ENCODE measurements at regions not wholly inside any gene's neighbourhood (a gene's known extent, or its start where the extent isn't known, plus 50 kb on each side); places are given as distances from the start of the nearest gene placed in this dataset.

DNA sequence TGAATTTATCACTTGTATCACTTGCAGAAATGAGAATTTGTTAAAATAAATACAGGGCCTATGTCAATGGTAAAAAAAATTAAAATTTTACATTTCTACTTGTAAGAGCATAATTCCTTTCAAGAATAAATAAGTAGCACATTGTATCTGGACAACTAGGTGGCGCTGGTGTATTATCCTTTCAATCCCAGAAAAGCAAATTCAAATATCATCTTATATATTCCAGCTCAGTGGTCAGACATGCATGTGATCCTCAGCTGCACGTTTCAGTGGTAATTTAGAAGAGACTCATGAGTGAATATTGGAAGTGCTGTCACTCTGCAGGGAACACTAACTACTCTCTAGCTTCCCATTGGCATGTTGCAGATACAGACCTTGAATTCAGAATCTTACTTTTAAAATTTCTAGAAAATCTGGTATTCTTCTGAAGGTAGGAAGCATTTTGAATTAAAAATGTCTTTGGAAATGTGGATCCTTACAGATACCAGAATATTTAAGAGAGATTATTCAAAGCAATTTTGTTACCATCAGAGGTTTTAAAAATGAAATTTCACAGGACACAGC is 1414.7 kb upstream of the TENM3 start:
- Histone ChIP-seq H3K14ac (ENCODE audit: low read length) (no peak overlapping the region), H4K91ac (ENCODE audit: low read depth, low read length) (no peak overlapping the region), H4K12ac (ENCODE audit: low read depth, low read length) (no peak overlapping the region), H3K23ac (ENCODE audit: low read length) (no peak overlapping the region), H4K8ac (ENCODE audit: low read depth, low read length) (no peak overlapping the region), H3K9ac (ENCODE audit: low read length) (no peak overlapping the region), H3K79me1 (ENCODE audit: low read length) (peaks cover 2% of the 10 kb centered on the region), H3K4me3 (ENCODE audit: low read depth, low read length) (no peak overlapping the region), H3K36me3 (ENCODE audit: control insufficient read depth in 1 of 2, insufficient read depth in 2 of 2, low read length in 2 of 2) (no peaks in the 10 kb centered on the region), H3K18ac (ENCODE audit: low read length) (no peak overlapping the region), H2AK5ac (ENCODE audit: low read length) (no peak overlapping the region), H3K4me1 (ENCODE audit: control insufficient read depth in 1 of 2, insufficient read depth in 2 of 2, low read length in 2 of 2) (peaks cover 0 to 2% of the 10 kb centered on the region in 2 experiments), H3K9me3 (ENCODE audit: insufficient read depth, low read depth, low read length) (no peaks in the 10 kb centered on the region), H2BK120ac (ENCODE audit: insufficient read depth, low read length, poor library complexity) (no peak overlapping the region), H2BK5ac (ENCODE audit: low read depth, low read length, poor library complexity) (no peak overlapping the region), H3K79me2 (ENCODE audit: control insufficient read depth, insufficient read depth, low read length, poor library complexity) (no peaks in the 10 kb centered on the region), H2BK12ac (ENCODE audit: low read length) (no peak overlapping the region), H3K27me3 (ENCODE audit: insufficient read depth, low read length) (no peaks in the 10 kb centered on the region), H3K4ac (ENCODE audit: low read depth, low read length) (no peak overlapping the region), H2AFZ (ENCODE audit: insufficient read depth, low read length, poor library complexity) (no peak overlapping the region), H3K27ac (ENCODE audit: low read depth, low read length) (no peak overlapping the region), H3K4me2 (ENCODE audit: low read length) (no peak overlapping the region)
- WGBS (ENCODE audit: extremely low coverage, insufficient coverage, insufficient read length), result no CpG with 5 or more reads among the region's 2 CpGs
- DNase-seq, result peak; percentile 29 to 72

DNA sequence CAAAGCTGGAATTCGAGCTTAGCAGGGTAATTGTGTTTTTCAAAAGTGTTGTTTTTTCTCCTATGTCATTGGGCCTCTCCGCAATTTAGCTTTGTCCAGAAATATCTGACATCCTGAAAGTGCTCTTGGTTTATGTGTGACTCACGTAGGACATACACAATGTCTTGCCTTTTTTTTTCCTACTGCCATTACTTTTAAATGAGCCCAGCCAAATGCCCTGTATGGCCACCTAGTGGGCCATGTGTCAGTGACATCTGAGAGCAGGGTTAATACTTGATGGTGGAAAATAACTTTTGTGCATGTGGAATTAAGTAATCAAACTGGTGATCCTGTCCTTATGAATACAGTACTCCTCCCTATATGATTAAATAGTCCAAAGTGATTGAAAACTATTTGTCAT is 1411.1 kb upstream of the TENM3 start:
- no peak overlapping the region for H3K4ac ChIP-seq (ENCODE audit: low read depth, low read length)
- no peak overlapping the region for H3K23ac ChIP-seq (ENCODE audit: low read length)

DNA sequence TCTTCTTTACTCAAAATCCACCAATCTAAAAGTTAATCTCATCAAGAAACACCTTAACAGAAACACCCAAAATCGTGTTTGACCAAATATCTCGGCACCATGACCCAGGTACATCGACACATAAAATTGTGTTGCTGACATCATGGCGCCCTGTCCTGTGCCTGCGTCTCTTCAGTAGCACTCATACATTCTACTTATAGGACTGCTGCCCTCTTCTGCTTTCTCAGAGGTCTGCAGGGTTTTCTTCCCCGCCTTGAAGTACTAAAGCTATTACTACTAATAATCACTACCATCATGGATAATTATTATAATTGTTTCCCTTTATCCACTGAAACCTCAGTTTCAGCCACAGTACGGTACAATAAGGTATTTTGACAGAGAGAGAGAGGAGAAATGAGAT is 1403.1 kb upstream of the TENM3 start:
- Histone ChIP-seq H3K9ac (ENCODE audit: low read length) (no peak overlapping the region), H2AFZ (ENCODE audit: insufficient read depth, low read length, poor library complexity) (no peak overlapping the region), H3K36me3 (ENCODE audit: control insufficient read depth in 1 of 2, insufficient read depth in 2 of 2, low read length in 2 of 2) (no peaks in the 10 kb centered on the region), H3K79me2 (ENCODE audit: control insufficient read depth, insufficient read depth, low read length, poor library complexity) (no peaks in the 10 kb centered on the region), H4K8ac (ENCODE audit: low read depth, low read length) (no peak overlapping the region), H4K12ac (ENCODE audit: low read depth, low read length) (no peak overlapping the region), H3K18ac (ENCODE audit: low read length) (no peak overlapping the region), H3K23ac (ENCODE audit: low read length) (no peak overlapping the region), H3K14ac (ENCODE audit: low read length) (no peak overlapping the region), H3K9me3 (ENCODE audit: insufficient read depth, low read depth, low read length) (no peaks in the 10 kb centered on the region), H3K4me3 (ENCODE audit: low read depth, low read length) (no peak overlapping the region), H3K4me1 (ENCODE audit: control insufficient read depth in 1 of 2, insufficient read depth in 2 of 2, low read length in 2 of 2) (no peaks in the 10 kb centered on the region), H3K4me2 (ENCODE audit: low read length) (no peak overlapping the region), H3K27me3 (ENCODE audit: insufficient read depth, low read length) (no peaks in the 10 kb centered on the region), H3K4ac (ENCODE audit: low read depth, low read length) (no peak overlapping the region), H2BK12ac (ENCODE audit: low read length) (no peak overlapping the region), H2BK5ac (ENCODE audit: low read depth, low read length, poor library complexity) (no peak overlapping the region), H2BK120ac (ENCODE audit: insufficient read depth, low read length, poor library complexity) (no peak overlapping the region), H3K79me1 (ENCODE audit: low read length) (no peaks in the 10 kb centered on the region), H4K91ac (ENCODE audit: low read depth, low read length) (no peak overlapping the region), H2AK5ac (ENCODE audit: low read length) (no peak overlapping the region), H3K27ac (ENCODE audit: low read depth, low read length) (no peak overlapping the region)
- no peak for DNase-seq
- no CpG with 5 or more reads among the region's 7 CpGs for WGBS (ENCODE audit: extremely low coverage, insufficient coverage, insufficient read length)

More for the DNA sequence above, 1411.1 kb upstream of the TENM3 start:
- Histone ChIP-seq H4K12ac (ENCODE audit: low read depth, low read length) (no peak overlapping the region), H3K18ac (ENCODE audit: low read length) (no peak overlapping the region), H3K79me1 (ENCODE audit: low read length) (peaks cover 2% of the 10 kb centered on the region), H3K14ac (ENCODE audit: low read length) (no peak overlapping the region), H3K36me3 (ENCODE audit: control insufficient read depth in 1 of 2, insufficient read depth in 2 of 2, low read length in 2 of 2) (no peaks in the 10 kb centered on the region), H3K4me3 (ENCODE audit: low read depth, low read length) (no peak overlapping the region), H3K4me2 (ENCODE audit: low read length) (no peak overlapping the region), H3K27ac (ENCODE audit: low read depth, low read length) (no peak overlapping the region), H4K91ac (ENCODE audit: low read depth, low read length) (no peak overlapping the region), H2BK5ac (ENCODE audit: low read depth, low read length, poor library complexity) (no peak overlapping the region), H3K27me3 (ENCODE audit: insufficient read depth, low read length) (no peaks in the 10 kb centered on the region), H3K9ac (ENCODE audit: low read length) (no peak overlapping the region), H3K79me2 (ENCODE audit: control insufficient read depth, insufficient read depth, low read length, poor library complexity) (no peaks in the 10 kb centered on the region), H2AFZ (ENCODE audit: insufficient read depth, low read length, poor library complexity) (no peak overlapping the region), H3K9me3 (ENCODE audit: insufficient read depth, low read depth, low read length) (no peaks in the 10 kb centered on the region), H2AK5ac (ENCODE audit: low read length) (no peak overlapping the region), H3K4me1 (ENCODE audit: control insufficient read depth in 1 of 2, insufficient read depth in 2 of 2, low read length in 2 of 2) (peaks cover 0 to 2% of the 10 kb centered on the region in 2 experiments), H2BK120ac (ENCODE audit: insufficient read depth, low read length, poor library complexity) (no peak overlapping the region), H4K8ac (ENCODE audit: low read depth, low read length) (no peak overlapping the region), H2BK12ac (ENCODE audit: low read length) (no peak overlapping the region)
- WGBS (ENCODE audit: extremely low coverage, insufficient coverage, insufficient read length), result no CpG with 5 or more reads among the region's 3 CpGs
- DNase-seq, result no peak

DNA sequence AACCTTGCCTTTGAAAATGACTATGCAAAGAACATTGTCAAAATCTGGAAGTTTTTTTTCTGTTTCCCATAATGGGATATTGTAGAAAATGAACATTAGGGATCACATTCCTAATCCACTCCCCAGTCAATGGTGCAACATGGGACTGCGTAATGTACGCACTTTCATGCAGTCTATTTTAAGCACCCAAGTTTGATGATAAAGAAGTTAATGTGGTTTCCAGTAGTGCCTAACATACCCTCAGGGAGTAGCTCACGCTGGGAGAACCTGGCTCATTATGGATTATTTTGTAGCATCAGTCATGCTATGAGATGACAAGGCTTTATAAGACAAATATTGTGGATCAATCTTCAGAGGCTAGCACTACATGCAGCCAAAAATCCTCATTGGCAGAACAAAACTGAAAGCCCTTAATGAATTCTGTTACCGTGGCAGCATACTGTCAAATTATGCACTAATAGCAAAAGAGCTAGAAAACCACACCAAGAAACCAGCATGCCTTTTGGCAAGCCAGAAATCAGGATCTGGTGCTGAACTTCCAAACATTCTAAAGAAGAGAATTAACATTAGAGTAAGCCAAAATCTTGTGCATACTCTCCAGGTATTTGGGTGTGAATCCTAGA is 1392.8 kb upstream of the TENM3 start:
- WGBS (ENCODE audit: extremely low coverage, insufficient coverage, insufficient read length), result no CpG with 5 or more reads among the region's 4 CpGs
- H3K79me1 ChIP-seq (ENCODE audit: low read length), result no peaks in the 10 kb centered on the region

More for the DNA sequence above, 1392.8 kb upstream of the TENM3 start:
- H3K27me3 ChIP-seq (ENCODE audit: insufficient read depth, low read length), result no peaks in the 10 kb centered on the region
- H2BK5ac ChIP-seq (ENCODE audit: low read depth, low read length, poor library complexity), result no peak overlapping the region
- DNase-seq, result no peak
- H4K91ac ChIP-seq (ENCODE audit: low read depth, low read length), result no peak overlapping the region
- H2AK5ac ChIP-seq (ENCODE audit: low read length), result no peak overlapping the region
- H3K9ac ChIP-seq (ENCODE audit: low read length), result no peak overlapping the region
- H3K4me3 ChIP-seq (ENCODE audit: low read depth, low read length), result no peak overlapping the region
- no peak overlapping the region for H3K23ac ChIP-seq (ENCODE audit: low read length)
- H2AFZ ChIP-seq (ENCODE audit: insufficient read depth, low read length, poor library complexity), result no peak overlapping the region
- no peak overlapping the region for H3K4ac ChIP-seq (ENCODE audit: low read depth, low read length)
- no peaks in the 10 kb centered on the region for H3K79me2 ChIP-seq (ENCODE audit: control insufficient read depth, insufficient read depth, low read length, poor library complexity)
- H4K12ac ChIP-seq (ENCODE audit: low read depth, low read length), result no peak overlapping the region
- no peak overlapping the region for H3K18ac ChIP-seq (ENCODE audit: low read length)
- no peak overlapping the region for H3K14ac ChIP-seq (ENCODE audit: low read length)
- H3K27ac ChIP-seq (ENCODE audit: low read depth, low read length), result no peak overlapping the region
- no peaks in the 10 kb centered on the region for H3K36me3 ChIP-seq (ENCODE audit: control insufficient read depth in 1 of 2, insufficient read depth in 2 of 2, low read length in 2 of 2)
- no peak overlapping the region for H2BK12ac ChIP-seq (ENCODE audit: low read length)
- no peaks in the 10 kb centered on the region for H3K4me1 ChIP-seq (ENCODE audit: control insufficient read depth in 1 of 2, insufficient read depth in 2 of 2, low read length in 2 of 2)
- no peak overlapping the region for H4K8ac ChIP-seq (ENCODE audit: low read depth, low read length)
- H3K9me3 ChIP-seq (ENCODE audit: insufficient read depth, low read depth, low read length), result no peaks in the 10 kb centered on the region
- no peak overlapping the region for H2BK120ac ChIP-seq (ENCODE audit: insufficient read depth, low read length, poor library complexity)
- H3K4me2 ChIP-seq (ENCODE audit: low read length), result no peak overlapping the region
